ENCODE measurements at regions not wholly inside any gene's neighbourhood (a gene's known extent, or its start where the extent isn't known, plus 50 kb on each side); places are given as distances from the start of the nearest gene placed in this dataset.

DNA sequence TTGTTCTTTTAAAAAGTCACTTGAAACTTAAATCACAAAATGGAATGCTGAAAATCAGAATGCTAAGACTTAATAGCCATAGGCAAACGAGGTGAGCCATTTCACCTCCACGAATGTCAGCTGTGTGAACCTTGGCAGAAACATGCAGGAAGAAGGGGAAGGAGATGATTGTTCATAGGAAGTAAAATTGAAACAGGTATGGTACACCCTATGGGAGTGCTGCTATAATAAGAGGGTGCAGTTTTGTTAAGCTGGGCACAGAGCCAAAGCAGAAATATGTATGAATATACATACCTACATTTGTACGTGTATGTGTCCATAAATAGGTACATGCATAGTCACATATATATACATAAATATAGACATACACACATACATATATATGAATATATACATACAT lies 51.0 kb upstream of the SPINK5 start:
- ATAC-seq, result no peak
- intact Hi-C loops (cut with micrococcal nuclease), result no loop called here

DNA sequence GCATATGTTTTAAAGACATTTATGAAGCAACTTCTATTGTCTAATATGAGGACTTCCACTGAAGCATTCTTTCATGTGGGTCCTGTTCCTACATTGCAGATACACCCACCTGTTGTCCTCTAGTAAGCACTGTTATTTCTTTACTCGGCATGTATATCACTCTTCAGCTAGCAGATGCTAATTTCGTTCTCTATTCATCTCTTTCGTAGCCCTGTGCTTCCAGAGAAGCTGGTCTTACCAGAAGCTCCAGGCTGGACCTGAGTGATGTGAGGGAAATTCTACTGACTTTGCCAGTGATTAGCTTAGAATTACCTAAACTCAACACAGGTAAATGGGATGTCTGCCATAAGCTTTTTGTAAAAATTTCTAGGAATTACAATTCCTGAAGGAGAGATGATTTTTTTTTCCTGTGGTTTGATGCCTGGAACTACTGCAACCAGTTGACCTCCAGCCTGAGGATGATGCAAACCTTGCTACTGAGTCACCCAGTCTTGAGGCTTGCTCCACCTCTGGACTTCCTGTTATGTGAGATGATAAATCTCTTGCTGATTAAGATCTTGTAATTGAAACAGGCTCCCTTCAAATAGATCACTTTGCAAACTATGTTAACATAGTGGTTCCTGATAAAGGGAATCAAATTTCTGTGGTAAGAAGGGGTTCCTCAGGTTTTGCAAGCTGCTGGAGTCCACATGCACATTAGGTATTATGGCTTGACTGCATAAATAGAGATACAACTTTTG lies 52.2 kb upstream of the SPINK5 start:
- DNase-seq, result no peak
- ATAC-seq, result no peak
- intact Hi-C loops (cut with micrococcal nuclease), result no loop called here

More for the DNA sequence above, 51.0 kb upstream of the SPINK5 start:
- DNase-seq, result no peak

DNA sequence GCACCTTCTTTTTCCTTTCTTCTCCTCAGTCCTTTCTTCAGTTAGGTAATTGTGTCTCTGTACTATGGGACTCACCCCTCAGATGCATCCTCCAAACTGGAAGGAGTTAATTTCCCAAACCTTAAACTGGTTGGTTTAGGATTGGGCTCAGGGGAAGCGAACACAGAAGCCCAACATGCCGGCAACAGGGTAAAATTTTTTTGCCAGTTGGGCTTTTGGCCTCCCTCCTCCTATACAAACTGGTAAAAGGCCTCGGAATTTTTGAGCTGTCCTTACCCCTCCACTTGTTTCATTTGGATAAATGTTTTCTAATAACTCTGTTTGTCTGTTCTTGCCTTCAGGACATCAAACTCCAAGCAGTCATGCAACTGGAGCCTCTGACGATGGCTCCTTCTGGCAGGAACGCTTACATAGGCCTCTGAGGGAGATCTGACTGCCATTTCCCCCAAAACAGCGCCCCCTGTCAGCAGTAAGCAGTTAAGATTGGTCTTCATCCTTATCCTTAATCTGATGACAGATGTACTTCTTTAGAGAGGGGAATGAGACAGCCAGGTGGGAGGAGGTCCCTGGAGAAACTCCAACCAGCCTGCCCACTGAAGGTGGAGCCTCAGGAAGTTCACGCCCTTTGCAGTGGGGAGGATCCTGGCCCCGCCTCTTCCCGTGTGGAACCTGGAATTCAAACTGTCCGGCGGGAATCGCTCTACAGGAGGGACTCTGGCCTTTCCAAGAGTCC lies 57.8 kb upstream of the SPINK5 start:
- ATAC-seq, result no peak
- intact Hi-C loops (cut with micrococcal nuclease), result no loop called here
- DNase-seq, result no peak

DNA sequence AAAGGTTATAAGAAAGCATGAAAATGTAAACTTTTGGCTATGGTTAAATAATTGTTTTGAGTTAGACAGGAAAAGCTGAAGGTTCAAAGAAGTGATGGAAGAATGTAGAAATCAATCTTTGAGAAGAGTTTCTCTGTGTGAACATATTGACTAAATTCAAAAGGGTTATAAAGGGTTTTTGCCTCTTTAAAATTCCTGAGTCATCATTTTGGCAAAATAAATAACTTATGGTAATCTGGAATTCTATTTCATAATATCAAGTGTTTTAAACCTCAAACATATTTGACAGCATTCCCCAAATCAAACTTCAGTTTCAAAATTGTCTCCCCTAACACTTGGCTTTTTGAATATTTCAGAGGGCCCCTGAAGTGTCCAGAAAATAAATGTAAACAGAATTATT lies 60.6 kb upstream of the SPINK5 start:
- DNase-seq (no peak), ATAC-seq (no peak)
- intact Hi-C loops (cut with micrococcal nuclease), result no loop called here

DNA sequence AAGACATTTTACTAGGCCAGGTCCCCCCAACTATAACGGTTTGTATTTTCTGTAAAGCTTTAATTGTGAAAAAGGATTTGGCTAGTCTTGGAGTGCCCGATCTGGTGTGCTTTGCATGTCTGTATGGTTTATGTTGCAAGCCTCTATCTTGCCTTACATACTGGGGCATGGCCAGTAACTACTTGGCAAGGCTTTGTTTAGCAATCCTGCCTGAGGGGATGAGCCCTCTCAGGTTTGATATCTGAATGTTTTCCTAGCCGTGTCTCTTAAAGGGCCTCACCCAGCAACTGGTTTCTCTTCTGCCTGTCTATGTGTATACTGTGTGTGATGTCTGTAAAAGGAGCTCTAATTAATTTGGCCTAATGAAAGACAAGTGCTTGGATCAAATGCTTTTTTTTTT lies 61.3 kb upstream of the SPINK5 start:
- intact Hi-C loops (cut with micrococcal nuclease), result no loop called here
- DNase-seq, result no peak
- no peak for ATAC-seq

DNA sequence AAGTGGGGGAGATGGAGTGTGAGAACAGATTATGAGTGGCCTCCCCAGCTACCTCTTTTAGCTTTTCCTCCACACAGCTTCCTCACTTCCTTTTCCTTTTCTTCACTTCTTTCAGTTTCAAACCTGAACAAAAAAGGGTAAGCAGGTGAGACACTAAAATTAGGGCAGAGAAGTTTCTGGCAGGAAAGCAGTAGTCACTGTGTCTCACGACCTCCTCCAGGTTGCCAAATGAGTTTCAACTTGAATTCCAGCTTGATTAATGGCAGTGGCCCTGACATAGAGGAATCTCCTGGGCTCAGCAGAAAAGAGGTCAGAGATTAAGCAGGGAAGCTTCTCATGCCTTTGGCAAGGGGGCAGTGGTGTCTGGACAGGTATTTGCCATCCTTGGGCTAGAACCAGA lies 63.7 kb upstream of the SPINK5 start:
- intact Hi-C loops (cut with micrococcal nuclease), result no loop called here
- no peak for DNase-seq

DNA sequence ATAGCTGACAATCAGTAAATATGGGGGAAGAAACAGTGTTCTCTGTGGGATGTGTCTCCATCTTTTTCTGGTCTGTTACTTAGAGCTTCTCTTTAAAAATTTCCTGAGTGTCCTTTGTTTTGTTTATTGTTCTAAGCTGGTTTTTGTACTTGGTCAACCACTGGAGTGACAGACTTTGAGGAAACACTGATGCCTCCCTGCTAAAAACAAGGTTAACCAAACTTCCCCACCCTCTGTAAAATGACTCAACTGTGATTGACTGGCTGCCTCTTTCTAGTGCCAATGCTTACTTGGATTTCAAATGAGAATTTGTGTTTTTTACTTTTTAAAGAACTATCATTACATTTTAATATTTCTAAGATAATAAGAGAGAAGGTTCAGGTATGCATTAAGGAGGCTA lies 65.1 kb upstream of the SPINK5 start:
- ATAC-seq, result no peak
- intact Hi-C loops (cut with micrococcal nuclease), result no loop called here
- DNase-seq, result no peak

More for the DNA sequence above, 63.7 kb upstream of the SPINK5 start:
- no peak for ATAC-seq

DNA sequence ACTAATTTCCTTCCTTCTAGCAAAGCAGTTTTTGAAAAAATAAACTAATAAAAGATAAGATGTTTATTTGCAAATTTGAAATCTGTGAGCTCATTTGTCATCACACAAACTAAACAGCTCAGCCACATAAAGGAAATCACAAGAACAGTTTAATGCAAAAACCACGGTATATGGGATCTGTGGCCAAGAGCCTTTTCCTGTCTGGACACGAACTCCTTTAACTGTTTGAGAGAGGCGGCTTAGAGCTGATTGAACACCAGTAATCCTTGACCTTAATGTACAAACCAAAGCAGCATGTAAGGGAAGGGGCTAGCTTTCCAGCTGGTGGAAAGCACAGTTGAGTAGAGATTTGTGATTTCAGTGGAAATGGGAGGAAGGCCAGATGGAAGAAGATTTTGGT lies 66.3 kb upstream of the SPINK5 start:
- intact Hi-C loops (cut with micrococcal nuclease), result no loop called here
- ATAC-seq (no peak), DNase-seq (no peak)

DNA sequence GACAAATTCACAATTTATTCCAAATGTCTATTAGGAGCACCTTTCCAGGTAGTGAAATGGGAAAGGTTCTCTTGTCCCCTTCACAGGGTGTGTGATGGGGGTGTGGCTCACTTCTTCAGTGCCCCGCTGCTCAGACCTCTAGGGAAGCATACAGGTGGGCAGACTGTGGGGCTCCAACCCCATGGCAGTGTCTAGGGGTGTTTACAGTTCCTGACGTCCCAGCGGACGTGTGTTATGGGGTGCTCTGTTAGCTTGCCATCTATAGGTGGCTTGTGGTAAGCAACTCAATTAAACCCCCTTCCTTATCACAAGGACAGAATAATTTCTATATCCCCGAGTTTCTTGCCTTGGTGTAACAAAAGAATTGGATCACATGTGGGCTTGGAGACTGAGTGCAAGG lies 67.4 kb upstream of the SPINK5 start:
- intact Hi-C loops (cut with micrococcal nuclease), result no loop called here
- ATAC-seq (no peak), DNase-seq (no peak)

DNA sequence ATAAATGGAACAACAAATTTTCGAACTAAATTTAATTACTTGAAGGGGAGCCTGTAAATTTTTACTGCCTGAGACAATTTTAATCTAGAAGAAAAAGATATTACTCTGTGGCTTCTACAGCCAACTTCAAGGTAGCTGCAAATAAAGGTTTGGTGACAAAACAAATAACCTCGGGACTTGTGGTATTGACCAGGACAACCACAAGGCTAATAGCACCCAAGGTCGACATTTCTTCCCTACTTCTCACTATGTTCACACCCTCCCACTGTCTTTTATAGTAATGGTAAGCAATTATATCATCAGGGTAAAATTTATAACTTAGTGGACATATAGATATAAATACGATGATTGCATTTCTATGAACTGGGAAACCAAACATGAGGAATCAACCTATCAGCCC lies 67.9 kb upstream of the SPINK5 start:
- intact Hi-C loops (cut with micrococcal nuclease), result no loop called here
- no peak for DNase-seq
- no peak for ATAC-seq

DNA sequence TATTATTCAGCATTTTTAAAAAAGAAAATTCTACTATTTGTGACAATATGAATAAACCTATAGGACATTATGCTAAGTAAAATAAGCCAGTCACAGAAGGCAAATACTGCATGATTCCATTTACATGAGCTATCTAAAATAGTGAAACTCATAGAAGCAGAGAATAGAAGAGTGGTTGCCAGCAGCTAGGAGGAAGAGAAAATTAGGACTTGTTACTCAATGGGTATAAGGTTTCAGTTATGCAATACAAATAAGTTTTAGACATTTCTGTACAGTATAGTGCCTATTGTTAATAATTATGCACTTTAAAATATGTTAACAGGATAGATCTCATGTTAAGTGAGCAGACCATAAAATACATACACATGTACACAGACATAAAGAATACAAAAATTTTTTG lies 73.8 kb upstream of the SPINK5 start:
- intact Hi-C loops (cut with micrococcal nuclease), result no loop called here
- DNase-seq, result no peak
- no peak for ATAC-seq

DNA sequence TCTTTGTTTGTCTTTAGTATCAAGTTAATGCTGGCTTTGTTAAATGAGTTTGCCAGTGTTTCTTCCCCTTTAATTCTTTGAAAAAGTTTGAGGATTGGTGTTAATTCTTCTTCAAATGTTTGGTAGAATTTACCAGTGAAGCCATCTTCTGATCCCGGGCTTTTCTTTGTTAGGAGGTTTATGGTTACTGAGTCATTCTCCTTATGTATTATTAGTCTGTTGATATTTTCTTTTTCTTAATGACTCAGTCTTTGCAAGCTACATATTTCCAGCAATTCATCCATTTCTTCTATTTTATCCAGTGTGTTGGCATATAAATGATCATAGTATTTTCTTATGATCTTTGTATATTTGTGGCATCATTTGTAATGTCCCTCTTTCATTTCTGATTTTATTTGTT lies 74.5 kb upstream of the SPINK5 start:
- intact Hi-C loops (cut with micrococcal nuclease), result no loop called here
- ATAC-seq (no peak), DNase-seq (no peak)

DNA sequence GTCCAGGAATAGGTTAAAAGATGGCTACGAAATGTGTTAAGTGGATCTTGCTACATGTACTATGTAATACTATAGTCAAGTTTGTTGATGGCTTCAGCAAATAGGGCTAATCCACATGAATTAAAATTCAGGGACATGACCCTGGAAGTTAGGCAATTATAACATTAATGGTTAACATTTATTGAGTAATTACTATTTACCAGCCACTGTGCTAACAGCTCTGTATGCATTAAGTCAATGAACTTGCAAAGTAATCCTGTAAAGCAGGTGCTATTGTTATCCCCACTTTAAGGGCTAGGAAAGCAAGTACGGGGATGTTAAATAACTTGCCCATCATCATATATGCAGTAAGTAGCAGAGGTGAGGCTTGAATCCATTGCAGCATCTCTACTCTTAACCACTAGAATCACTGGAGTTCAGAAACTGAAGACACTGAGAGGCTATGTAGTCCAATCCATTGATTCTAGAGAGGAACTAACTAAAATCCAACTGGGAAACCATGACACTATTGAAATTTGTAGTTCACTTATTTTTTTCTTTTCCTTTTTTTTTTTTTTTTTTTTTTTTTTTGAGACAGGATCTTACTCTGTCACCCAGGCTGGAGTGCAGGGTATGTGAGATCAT lies 77.5 kb upstream of the SPINK5 start:
- DNase-seq, result no peak
- intact Hi-C loops (cut with micrococcal nuclease), result no loop called here
- ATAC-seq, result no peak

DNA sequence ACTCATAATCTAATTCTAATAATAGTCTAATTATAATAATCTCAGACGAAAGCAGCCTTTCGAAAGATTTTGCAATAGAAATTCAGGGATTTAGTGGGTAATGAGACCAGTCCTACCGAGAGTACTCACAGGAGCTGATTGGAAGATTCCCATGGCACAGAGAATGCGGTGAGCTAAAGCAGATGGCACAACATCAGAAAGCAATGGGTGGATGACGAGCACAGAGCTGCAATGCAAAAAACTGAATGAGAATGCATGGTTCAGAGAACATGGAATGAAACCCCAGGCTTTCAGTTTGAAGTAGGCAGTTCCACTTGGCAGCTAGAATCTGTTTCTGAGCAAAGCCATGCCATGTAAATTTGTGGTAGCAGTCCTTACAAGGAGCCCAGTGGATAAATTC lies 78.2 kb upstream of the SPINK5 start:
- no peak for DNase-seq
- intact Hi-C loops (cut with micrococcal nuclease), result no loop called here
- no peak for ATAC-seq

DNA sequence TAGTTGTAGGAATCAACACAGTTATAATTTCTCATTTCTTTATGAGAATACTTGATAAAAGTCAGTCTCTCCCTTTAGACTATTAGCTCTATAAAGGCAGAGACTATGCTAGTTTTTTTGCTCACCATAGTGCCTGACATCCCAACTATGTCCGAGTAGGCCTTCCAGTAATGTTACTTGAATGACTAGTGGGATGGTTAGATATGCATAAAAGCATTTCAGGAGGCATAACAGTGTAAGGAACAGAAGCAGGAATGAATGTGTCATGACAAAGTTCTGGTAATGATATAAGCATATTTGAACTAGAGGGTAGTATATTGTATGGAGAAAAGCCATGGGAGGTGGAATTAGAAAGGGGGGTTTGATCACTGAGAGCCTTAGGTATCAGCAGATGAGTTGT lies 77.4 kb upstream of the C5orf46 start:
- ATAC-seq, result no peak
- intact Hi-C loops (cut with micrococcal nuclease), result no loop called here
- DNase-seq, result no peak

DNA sequence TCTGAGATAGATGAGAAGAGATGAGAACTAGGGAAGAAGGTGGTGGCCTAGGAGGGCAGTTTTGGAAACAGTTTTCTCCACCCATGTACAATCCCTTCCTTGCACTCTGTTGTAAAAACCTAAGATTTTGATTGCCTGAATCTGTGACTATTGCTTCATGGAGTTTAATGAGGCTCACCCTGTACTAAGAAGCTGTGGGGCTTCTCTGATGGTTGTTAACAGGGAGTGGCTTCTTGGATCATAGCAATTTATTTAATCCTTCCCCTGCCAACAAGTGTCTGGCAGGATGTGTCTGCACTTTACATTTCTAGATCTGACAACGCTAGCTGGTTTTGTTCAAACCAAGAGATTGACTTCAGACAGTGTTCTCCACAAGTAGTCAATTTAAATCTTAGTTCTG lies 74.7 kb upstream of the C5orf46 start:
- intact Hi-C loops (cut with micrococcal nuclease), result no loop called here
- no peak for DNase-seq
- ATAC-seq, result no peak

DNA sequence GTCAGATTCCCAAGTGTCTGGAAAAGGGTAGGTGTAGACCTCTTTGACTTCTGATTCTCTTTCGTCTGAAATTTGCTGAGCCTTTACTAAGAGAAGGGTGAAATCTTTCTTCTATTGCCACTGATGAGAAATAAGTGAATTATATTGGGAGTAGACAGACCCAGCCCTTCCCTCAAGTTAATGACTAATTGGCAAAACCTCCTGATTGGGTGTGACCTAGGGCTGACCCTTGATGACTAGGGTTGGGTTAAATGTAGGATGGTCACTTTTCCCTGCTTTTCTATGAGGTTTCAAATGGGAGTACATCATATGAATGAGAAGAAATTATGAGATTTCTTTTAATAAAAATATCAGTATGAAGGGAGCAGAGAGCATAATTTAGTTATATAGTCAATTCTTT lies 73.4 kb upstream of the C5orf46 start:
- DNase-seq (no peak), ATAC-seq (no peak)
- intact Hi-C loops (cut with micrococcal nuclease), result no loop called here

DNA sequence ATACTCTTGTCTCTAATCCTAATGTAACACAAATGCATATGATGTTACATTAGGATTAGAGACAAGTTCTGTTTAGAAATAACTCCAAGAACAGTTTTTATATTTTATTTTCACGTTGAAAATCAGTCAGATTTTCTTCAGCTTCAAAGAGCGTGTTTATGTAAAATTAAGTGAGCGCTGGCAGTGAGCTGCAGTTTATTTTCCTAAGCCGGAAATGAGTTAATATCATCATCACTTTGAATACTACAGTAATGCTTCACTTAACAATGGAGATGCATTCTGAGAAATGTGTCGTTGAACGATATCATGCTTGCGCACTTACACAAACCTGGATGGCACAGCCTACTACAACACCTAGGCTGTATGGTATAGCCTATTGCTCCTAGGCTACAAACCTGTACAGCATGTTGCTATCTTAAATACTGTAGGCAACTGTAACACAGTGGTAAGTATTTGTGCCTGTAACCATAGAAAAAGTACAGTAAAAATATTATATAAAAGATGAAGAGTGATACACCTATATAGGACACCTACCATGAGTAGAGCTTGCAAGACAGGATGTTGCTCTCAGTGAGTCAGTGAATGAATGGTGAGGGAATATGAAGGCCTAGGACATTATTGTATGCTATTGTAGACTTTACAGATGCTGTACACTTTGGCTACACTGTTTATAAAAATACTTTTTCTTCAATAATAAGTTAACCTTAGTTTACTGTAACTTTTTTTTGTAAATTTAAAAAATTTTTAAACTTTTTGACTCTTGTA lies 65.9 kb upstream of the C5orf46 start:
- DNase-seq (no peak), ATAC-seq (no peak)
- intact Hi-C loops (cut with micrococcal nuclease), result no loop called here

DNA sequence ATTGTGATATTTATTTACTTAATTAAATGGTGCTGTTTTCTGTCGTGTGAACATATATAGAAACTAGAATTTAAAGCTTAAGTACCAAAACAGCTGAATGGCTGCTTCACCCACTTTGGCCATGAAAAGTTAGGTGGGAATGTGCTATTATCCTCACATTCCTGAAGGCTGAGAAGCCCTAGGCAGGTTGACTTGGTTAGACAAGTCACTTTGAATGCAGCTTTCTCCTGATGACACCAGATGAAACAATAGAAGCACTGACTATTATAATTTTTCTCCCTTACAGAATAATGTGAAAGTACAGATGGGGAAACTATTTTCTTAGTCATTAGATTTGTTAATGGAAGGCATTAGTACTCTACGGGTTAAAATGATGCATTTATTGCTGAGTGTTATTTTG lies 65.1 kb upstream of the C5orf46 start:
- DNase-seq, result no peak
- no peak for ATAC-seq
- intact Hi-C loops (cut with micrococcal nuclease), result no loop called here

DNA sequence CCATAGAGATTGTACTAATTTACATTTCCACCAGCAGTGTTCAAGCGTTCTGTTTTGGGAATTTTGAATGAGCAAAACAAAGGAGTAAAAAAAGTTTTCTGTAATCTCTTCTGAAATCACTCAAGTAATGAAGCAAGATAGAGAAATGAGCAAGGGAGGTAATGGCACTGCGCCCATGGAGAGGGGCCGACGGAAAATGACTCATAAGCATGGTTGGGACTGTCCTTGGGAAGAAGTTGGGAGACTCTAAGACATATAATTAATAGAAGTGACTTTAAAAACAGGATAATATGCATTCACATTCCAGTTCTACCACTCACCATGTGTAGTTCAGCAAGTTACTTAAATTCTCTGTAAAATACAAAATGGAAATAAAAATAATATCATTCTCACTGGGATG lies 62.5 kb upstream of the C5orf46 start:
- intact Hi-C loops (cut with micrococcal nuclease), result no loop called here
- ATAC-seq, result no peak
- no peak for DNase-seq
